ENCODE measurements at regions not wholly inside any gene's neighbourhood (a gene's known extent, or its start where the extent isn't known, plus 50 kb on each side); places are given as distances from the start of the nearest gene placed in this dataset.

GRCh38 chr2:128788636-128789220 is 470.1 kb upstream of the HS6ST1 start:
- DNase-seq (ENCODE audit: low read depth) = no peak

GRCh38 chr2:128789221-128789620 is 470.6 kb upstream of the HS6ST1 start:
- DNase-seq (ENCODE audit: low read depth) = no peak

- no peak for DNase-seq (ENCODE audit: low read depth)
Observed at GRCh38 chr2:128789776-128790455, 471.2 kb upstream of the HS6ST1 start.

- DNase-seq (ENCODE audit: low read depth) = no peak
Observed at GRCh38 chr2:128790541-128791001, 471.9 kb upstream of the HS6ST1 start.

- no peak for DNase-seq (ENCODE audit: low read depth)
Observed at GRCh38 chr2:128791120-128791984, 472.7 kb upstream of the HS6ST1 start.

GRCh38 chr2:128791985-128792320 is 473.3 kb upstream of the HS6ST1 start:
- DNase-seq (ENCODE audit: low read depth) = no peak

- DNase-seq (ENCODE audit: low read depth) = no peak
Observed at GRCh38 chr2:128792476-128793054, 473.9 kb upstream of the HS6ST1 start.

GRCh38 chr2:128793404-128793803 is 474.7 kb upstream of the HS6ST1 start:
- DNase-seq (ENCODE audit: low read depth) = no peak

- no peak for DNase-seq (ENCODE audit: low read depth)
Observed at GRCh38 chr2:128794285-128794684, 475.6 kb upstream of the HS6ST1 start.

GRCh38 chr2:128796321-128796720 is 477.7 kb upstream of the HS6ST1 start:
- DNase-seq (ENCODE audit: low read depth) = no peak

GRCh38 chr2:128797092-128797491 is 478.4 kb upstream of the HS6ST1 start:
- no peak for DNase-seq (ENCODE audit: low read depth)

GRCh38 chr2:128797533-128797932 is 478.9 kb upstream of the HS6ST1 start:
- no peak for DNase-seq (ENCODE audit: low read depth)

GRCh38 chr2:128797937-128798336 is 479.3 kb upstream of the HS6ST1 start:
- DNase-seq (ENCODE audit: low read depth) = no peak

GRCh38 chr2:128798502-128799283 is 480.0 kb upstream of the HS6ST1 start:
- DNase-seq (ENCODE audit: low read depth) = no peak

GRCh38 chr2:128799284-128799552 is 480.6 kb upstream of the HS6ST1 start:
- no peak for DNase-seq (ENCODE audit: low read depth)

GRCh38 chr2:128799730-128800129 is 481.1 kb upstream of the HS6ST1 start:
- DNase-seq (ENCODE audit: low read depth) = no peak

- no peak for DNase-seq (ENCODE audit: low read depth)
Observed at GRCh38 chr2:128801576-128801975, 482.9 kb upstream of the HS6ST1 start.

GRCh38 chr2:128803222-128803621 is 484.6 kb upstream of the HS6ST1 start:
- DNase-seq (ENCODE audit: low read depth) = no peak

GRCh38 chr2:128805237-128805636 is 486.6 kb upstream of the HS6ST1 start:
- DNase-seq (ENCODE audit: low read depth) = no peak

GRCh38 chr2:128805918-128806317 is 487.2 kb upstream of the HS6ST1 start:
- no peak for DNase-seq (ENCODE audit: low read depth)

- no peak for DNase-seq (ENCODE audit: low read depth)
Observed at GRCh38 chr2:128807317-128807716, 488.6 kb upstream of the HS6ST1 start.

All from RPMI7951 (cell line).